ENCODE measurements at regions not wholly inside any gene's neighbourhood (a gene's known extent, or its start where the extent isn't known, plus 50 kb on each side); places are given as distances from the start of the nearest gene placed in this dataset.

DNA sequence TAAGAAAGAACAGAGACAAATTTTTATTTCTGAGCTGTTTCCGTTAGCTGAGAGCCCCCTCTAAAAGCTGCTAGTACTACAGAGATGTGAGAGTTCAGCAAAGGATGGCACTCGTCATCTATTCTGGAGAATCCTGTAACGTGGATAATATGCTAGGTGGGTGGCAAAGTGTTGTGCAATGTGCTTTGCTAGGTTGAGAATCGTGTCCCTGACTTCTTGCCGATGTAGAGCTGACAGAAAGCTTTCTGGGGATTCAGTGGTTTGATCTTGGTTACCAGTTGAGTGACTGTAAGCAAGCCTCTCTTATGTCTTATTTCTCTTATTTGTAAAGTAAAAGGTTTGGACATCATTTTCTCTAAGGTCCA lies 298.3 kb upstream of the ACTBL2 start:
- TF ChIP-seq GATA2 (IDR thresholded peaks at IDR 0.05; ENCODE audit: low read depth, low read length) (no peak), GATA3 (IDR thresholded peaks at IDR 0.05; ENCODE audit: low read depth, low read length) (no peak)
